GM18861 (cell line): ENCODE measurements at regions not wholly inside any gene's neighbourhood (a gene's known extent, or its start where the extent isn't known, plus 50 kb on each side); places are given as distances from the start of the nearest gene placed in this dataset.

Experiments
- ATAC-seq: cut with Tn5 transposase; IDR thresholded peaks from one replicate; pipeline ENCODE4 v1.9.1; 2021; ENCODE audit not compliant: unreplicated experiment

- ATAC-seq = no peak
Measured at GRCh38 chr1:229950908-229951307, 116.1 kb upstream of the GALNT2 start.

- no peak for ATAC-seq
Measured at GRCh38 chr1:229951856-229952534, 115.0 kb upstream of the GALNT2 start.

GRCh38 chr1:229952670-229953520 lies 114.1 kb upstream of the GALNT2 start:
- no peak for ATAC-seq

- ATAC-seq = no peak
Measured at GRCh38 chr1:229953736-229954326, 113.2 kb upstream of the GALNT2 start.

- ATAC-seq = no peak
Measured at GRCh38 chr1:229964281-229964680, 102.8 kb upstream of the GALNT2 start.

- no peak for ATAC-seq
Measured at GRCh38 chr1:229970714-229971113, 96.3 kb upstream of the GALNT2 start.

- no peak for ATAC-seq
Measured at GRCh38 chr1:229971141-229971540, 95.9 kb upstream of the GALNT2 start.

- ATAC-seq = no peak
Measured at GRCh38 chr1:229972600-229973296, 94.3 kb upstream of the GALNT2 start.

- ATAC-seq = no peak
Measured at GRCh38 chr1:229973297-229973612, 93.8 kb upstream of the GALNT2 start.

- ATAC-seq = no peak
Measured at GRCh38 chr1:229975047-229975446, 92.0 kb upstream of the GALNT2 start.

GRCh38 chr1:229980009-229980408 lies 87.0 kb upstream of the GALNT2 start:
- ATAC-seq = no peak

GRCh38 chr1:229981736-229982135 lies 85.3 kb upstream of the GALNT2 start:
- no peak for ATAC-seq

- no peak for ATAC-seq
Measured at GRCh38 chr1:229984310-229984991, 82.6 kb upstream of the GALNT2 start.

GRCh38 chr1:229984992-229985612 lies 81.9 kb upstream of the GALNT2 start:
- no peak for ATAC-seq

GRCh38 chr1:229985613-229986010 lies 81.4 kb upstream of the GALNT2 start:
- no peak for ATAC-seq

- no peak for ATAC-seq
Measured at GRCh38 chr1:229986737-229987337, 80.2 kb upstream of the GALNT2 start.

- no peak for ATAC-seq
Measured at GRCh38 chr1:229987953-229988352, 79.1 kb upstream of the GALNT2 start.

GRCh38 chr1:229988534-229988933 lies 78.5 kb upstream of the GALNT2 start:
- ATAC-seq = no peak

- no peak for ATAC-seq
Measured at GRCh38 chr1:229989591-229990248, 77.3 kb upstream of the GALNT2 start.

- no peak for ATAC-seq
Measured at GRCh38 chr1:229990326-229990725, 76.7 kb upstream of the GALNT2 start.
